DMS114 treated with DMSO at 0.1 percent for 48 hours (cell line): ENCODE measurements at regions not wholly inside any gene's neighbourhood (a gene's known extent, or its start where the extent isn't known, plus 50 kb on each side); places are given as distances from the start of the nearest gene placed in this dataset.

Experiments
- DNase-seq: peaks from one replicate; lab custom pipeline; 2025; ENCODE audit not compliant: unreplicated experiment; lab: John Stamatoyannopoulos, UW

GRCh38 chr1:184302346-184302745, 84.5 kb upstream of the C1orf21 start:
- DNase-seq, result no peak

GRCh38 chr1:184310157-184310819, 76.5 kb upstream of the C1orf21 start:
- no peak for DNase-seq

GRCh38 chr1:184311580-184311979, 75.2 kb upstream of the C1orf21 start:
- DNase-seq, result no peak

GRCh38 chr1:184315254-184315653, 71.6 kb upstream of the C1orf21 start:
- no peak for DNase-seq

- DNase-seq, result no peak
Observed at GRCh38 chr1:184319879-184320278, 67.0 kb upstream of the C1orf21 start.

GRCh38 chr1:184322253-184322652, 64.6 kb upstream of the C1orf21 start:
- no peak for DNase-seq

- no peak for DNase-seq
Observed at GRCh38 chr1:184324972-184325371, 61.9 kb upstream of the C1orf21 start.

GRCh38 chr1:184326278-184326677, 60.6 kb upstream of the C1orf21 start:
- DNase-seq, result no peak

GRCh38 chr1:184329245-184329953, 57.4 kb upstream of the C1orf21 start:
- no peak for DNase-seq

GRCh38 chr1:184329962-184330868, 56.6 kb upstream of the C1orf21 start:
- DNase-seq, result no peak

GRCh38 chr1:184330875-184331274, 56.0 kb upstream of the C1orf21 start:
- no peak for DNase-seq
